T follicular helper cell (primary cell): ENCODE measurements at regions not wholly inside any gene's neighbourhood (a gene's known extent, or its start where the extent isn't known, plus 50 kb on each side); places are given as distances from the start of the nearest gene placed in this dataset.

Source experiments
- DNase-seq: peaks from one replicate; pipeline ENCODE4 v3.0.0-alpha.2; 2020; ENCODE audit warnings: low read depth

DNA sequence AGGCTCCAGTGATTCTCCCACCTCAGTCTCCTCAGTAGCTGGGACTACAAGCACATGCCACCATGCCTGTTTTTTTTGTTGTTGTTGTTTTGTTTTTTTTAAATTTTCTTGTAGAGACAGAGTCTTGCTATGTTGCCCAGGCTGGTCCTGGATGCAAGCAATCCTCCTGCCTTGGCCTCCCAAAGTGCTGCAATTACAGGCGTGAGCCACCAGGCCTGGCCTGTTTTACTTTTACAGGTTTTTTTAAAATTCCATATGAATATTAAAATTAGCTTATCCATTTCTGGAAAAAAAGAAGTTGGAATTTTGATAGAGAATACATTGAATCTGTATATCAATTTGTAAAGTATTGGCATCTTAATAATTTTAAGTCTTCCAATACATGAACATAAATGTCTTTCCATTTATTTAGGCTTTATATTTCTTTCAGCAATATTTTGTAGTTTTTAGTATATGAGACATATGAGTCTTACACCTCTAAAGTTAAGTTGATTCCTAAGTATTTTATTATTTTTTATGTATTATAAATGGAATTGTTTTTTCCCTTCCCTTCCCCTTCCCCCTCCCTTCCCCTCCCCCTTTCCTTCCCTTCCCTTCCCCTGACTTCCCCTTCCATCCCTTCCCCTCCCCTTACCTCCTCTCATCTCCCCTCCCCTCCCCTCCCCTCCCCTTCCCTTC lies 323.5 kb upstream of the SALL1 start:
- no peak for DNase-seq

DNA sequence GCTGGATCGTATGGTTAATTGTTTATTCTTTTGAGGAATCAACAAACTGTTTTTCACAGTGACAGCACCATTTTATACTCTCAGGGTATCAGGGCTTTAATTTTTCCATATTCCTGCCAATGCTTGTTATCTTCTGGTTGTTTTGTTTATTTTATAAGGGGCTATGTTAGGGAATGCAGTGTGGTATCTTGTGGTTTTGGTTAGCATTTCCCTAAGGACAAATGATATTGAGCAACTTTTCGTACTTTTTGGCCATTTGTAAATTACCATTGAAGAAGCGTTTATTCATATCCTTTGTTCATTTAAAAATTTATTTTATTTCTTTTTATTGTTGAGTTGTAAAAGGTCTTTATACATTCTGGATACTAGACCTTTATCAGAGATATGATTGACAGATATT lies 322.0 kb upstream of the SALL1 start:
- DNase-seq: no peak

GRCh38 chr16:51470492-51470891 lies 319.4 kb upstream of the SALL1 start:
- no peak for DNase-seq

DNA sequence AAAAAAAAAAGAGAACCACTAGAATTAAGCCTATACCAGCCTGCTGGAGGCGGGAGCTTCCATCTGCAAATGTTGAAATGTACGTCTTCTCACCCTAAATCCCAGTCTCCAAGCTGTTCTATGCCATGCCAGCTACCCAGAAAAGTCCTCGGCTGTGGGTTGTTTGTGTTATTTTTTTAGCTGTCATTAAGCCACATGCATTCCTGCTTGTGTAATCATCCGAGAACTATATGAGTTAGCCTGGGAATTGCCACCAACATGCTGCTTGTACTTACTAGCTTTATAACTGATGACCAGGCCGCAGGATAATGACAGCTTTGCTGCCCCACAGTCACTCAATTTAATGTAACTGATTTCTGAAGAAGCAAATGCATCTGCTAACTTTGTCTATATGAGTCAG lies 313.9 kb upstream of the SALL1 start:
- no peak for DNase-seq

GRCh38 chr16:51461255-51461654 lies 310.2 kb upstream of the SALL1 start:
- DNase-seq: no peak

DNA sequence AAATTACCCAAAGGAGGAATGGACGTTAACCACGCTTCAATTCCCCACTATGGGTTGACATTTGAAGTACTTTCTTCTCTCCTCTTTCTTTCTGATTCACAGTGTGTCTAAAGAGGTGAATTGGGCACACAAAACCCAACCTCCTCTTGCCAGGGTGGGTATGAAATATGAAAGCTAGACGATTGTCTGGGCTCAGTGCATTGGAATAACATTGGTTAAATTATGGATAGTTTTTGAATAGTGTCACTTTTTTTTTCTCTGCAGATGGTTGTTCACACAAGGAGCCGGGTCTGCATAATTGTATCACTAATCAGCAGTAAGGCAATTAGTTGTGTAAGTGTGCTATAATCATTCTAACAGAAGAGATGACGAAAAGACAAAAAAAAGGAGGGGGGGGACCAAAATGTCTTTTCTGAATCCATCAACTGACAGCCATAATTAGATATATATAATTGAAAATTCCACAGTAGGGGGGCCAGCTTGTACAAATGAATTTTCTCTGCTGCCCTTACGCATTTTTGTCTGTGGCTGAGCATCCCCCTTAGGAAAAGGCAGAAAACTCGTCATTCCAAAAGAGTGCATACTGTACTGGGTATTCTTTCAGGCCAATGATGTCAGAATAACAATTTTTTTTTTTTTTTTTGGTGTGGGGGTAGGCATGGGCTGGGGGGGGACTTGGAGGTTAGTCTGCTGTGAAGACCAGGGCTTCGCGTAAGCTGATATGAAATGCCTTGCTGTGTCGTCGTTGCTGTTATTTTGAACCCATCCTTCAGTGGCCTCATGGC lies 307.5 kb upstream of the SALL1 start:
- DNase-seq: no peak

GRCh38 chr16:51457775-51458174 lies 306.7 kb upstream of the SALL1 start:
- DNase-seq: no peak

DNA sequence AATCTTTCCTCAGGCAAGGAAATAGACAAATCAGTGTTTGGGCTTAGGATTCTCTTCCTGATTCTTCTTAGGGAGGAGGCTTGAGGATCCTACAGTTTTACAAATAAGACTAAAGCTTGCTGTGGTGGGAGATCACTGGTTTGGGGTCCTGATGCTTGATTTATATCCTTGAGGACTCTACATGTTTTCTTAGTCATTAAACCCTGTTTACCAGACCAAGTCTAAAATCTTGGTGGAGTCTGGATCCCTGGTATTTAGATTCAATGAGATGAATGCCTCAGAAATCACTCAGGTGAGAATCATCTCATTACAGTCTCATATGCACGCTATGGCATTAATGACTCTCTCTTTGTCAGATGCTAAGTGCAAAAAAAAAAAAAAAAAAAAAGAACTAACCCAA lies 304.3 kb upstream of the SALL1 start:
- no peak for DNase-seq

DNA sequence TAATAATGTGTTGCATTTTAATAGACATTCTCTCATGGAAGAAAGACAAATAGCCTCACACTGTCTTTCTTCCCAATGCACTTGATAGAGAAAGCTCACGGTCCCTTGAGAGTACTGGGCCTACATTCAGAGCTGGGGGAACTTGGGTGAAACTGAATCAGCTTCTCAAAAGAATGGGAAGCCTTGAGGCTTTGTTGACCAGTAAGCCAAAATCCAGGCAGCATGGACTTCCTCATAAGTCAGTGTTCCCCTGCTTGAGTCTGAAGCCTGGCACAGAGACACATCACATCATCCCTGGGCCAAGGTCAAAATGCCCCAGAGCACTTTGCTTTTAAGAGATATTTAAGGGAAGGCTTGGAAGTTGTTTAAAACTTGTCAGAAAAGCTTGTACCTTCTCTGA lies 302.2 kb upstream of the SALL1 start:
- no peak for DNase-seq

DNA sequence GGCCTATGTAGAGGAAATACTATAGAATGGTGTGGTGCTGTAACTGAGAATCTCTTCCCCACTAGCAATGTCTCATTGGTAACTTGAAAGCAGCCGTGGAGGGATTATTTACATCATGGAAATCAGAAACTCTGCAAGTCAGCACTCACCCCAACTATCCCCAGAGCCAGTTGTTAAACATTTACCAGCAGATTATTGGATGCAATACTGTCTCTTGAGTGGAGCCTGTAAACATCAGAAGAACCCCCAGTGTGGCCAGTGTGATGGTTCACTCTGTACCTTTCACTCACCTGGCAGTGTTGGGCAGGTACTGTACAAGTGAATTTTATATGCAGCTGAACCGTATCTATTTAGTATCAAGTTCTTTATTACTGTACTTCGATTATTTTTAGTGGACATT lies 299.8 kb upstream of the SALL1 start:
- no peak for DNase-seq

DNA sequence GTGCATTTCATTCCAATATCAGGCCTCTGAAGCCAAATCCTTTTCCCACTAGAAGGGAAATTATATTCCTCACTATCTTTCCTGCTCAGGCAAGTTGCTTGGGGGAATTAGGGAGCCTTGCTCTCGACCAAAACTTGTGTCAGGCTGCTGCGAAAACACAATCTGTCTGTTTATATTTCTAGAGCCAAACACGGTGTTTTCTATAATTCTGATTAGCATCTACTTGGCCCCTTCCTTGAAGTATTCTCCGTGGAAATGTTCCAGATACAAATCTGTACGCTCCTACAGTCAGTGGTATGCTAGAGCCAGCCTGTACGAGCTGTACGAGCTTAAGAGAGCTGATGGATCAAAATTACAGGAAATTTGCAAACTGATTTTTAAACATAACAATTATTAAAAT lies 299.3 kb upstream of the SALL1 start:
- no peak for DNase-seq

- DNase-seq: no peak
Observed at GRCh38 chr16:51449441-51449840, 298.4 kb upstream of the SALL1 start.

DNA sequence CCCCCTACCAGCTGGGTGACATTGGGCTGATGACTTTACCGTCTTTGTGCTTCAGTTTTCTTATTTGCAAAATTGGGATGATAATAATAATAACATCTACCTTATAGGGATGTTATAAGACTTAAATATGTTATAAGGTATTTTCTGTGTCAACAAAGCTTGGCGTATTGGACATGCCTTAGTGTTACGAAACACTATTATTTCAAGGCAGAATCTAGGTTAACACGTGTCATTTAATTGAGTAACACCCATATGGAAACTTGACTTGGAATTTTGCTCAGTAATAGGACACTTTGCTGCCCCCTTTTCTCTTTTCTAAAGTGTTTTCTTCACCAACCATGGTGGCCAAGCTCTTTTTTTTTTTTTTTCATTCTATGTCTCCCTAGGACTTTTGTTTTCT lies 294.2 kb upstream of the SALL1 start:
- no peak for DNase-seq

- no peak for DNase-seq
Observed at GRCh38 chr16:51443934-51444333, 292.9 kb upstream of the SALL1 start.

DNA sequence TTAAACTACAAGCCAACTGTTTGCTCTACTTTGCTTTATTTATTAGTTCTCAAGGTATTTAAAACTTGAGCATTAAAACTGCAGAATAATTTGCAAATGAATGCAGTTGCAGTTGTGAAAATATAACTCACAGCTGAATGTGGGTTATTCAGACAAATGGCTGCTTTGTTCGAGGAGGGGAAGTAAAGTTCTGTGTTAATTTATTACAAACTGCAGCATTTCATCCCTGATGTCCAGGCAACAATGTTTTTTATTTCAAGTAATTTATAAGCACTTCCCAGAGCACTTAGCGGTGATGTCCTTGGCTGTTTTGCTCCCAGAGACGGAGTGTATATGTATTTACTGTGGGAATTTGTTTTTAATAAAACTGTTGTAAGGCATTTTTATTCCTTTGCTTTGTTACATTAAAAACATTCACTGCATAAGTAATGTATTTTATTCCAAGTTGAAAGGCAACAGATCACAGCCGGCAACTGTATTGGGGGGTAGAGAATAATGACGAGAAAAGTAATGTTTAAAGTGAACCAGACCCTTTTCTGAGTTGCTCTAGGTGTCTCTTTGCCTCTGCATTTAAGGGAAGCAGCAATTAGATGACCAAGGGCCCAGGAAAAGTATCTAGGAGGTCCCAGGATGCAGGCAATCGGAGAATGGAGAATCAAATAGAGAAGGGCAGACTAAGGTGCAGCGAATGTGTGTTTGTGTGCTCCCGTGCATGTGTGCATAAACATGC lies 291.2 kb upstream of the SALL1 start:
- no peak for DNase-seq

- DNase-seq: no peak
Observed at GRCh38 chr16:51440131-51440889, 289.2 kb upstream of the SALL1 start.

- no peak for DNase-seq
Observed at GRCh38 chr16:51439271-51439670, 288.2 kb upstream of the SALL1 start.

- no peak for DNase-seq
Observed at GRCh38 chr16:51436742-51437141, 285.7 kb upstream of the SALL1 start.

DNA sequence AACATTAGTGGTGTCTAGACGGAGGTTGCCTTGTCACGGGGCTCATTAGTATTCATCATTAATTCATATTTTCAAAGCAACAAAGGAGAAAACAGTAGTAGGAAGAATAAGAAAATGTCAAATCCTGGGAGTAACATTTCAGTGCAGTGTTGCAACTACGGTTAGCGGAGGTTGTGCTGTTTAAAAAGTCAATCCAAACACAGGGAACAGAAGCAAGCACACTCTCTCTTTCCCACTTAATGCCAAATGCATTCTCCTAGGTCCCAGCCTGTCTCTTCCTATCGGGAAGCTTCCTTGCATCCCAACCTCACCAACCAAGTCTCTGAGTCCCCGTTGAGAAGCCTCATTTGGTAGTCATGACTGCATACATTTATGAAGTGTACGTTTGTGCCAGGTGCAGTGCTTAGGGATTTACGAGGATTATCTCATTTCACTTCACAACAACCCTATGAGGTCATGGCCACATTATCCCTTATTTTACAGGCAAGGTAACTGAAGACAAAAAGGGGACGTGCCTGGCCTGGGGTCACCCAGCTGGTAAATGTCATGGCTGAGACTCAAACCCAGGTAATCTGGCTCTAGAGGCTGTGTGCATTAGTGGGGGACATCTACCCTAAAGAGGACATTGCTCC lies 283.6 kb upstream of the SALL1 start:
- no peak for DNase-seq

- DNase-seq: no peak
Observed at GRCh38 chr16:51433599-51433998, 282.5 kb upstream of the SALL1 start.

GRCh38 chr16:51431517-51432241 lies 280.6 kb upstream of the SALL1 start:
- DNase-seq: no peak
